Endothelial cell of umbilical vein (primary cell): ENCODE measurements at regions not wholly inside any gene's neighbourhood (a gene's known extent, or its start where the extent isn't known, plus 50 kb on each side); places are given as distances from the start of the nearest gene placed in this dataset.

Experiments
- BruUV-seq: library from RNA; stranded (reverse); fragments of 400-500 nt; replicated peaks from 2 replicates; lab custom pipeline; 2021; lab: Mats Ljungman, UMichigan
- CTCF ChIA-PET: fragments of 300-600, 350-600 bp; sonication (Branson Sonifier 250); formaldehyde crosslinking; loops from one replicate; lab custom pipeline; 2021; ENCODE audit warnings: antibody characterized with exemption, inconsistent platforms; lab: Charles Lee
- POLR2A ChIA-PET: fragments of 300-600, 350-600 bp; sonication (Branson Sonifier 250); formaldehyde crosslinking; loops from one replicate; lab custom pipeline; 2021; ENCODE audit warnings: antibody characterized with exemption, inconsistent platforms; lab: Charles Lee
- DNase-seq: peaks from one replicate; pipeline ENCODE4 v3.0.0-alpha.2; 2011; ENCODE audit warnings: low read depth, low spot score
- FAIRE-seq: peaks from 2 replicates; lab custom pipeline; 2011; peaks lifted over from hg19 to GRCh38; lab: Jason Lieb, UNC
- H2AFZ ChIP-seq: 2 replicates; pipeline ENCODE4 v1.6.0; 2012; ENCODE audit warnings: low read depth, low read length, control low read depth, inconsistent platforms
- H3K27ac ChIP-seq: 2 replicates; pipeline ENCODE4 v1.5.1; 2011; ENCODE audit warnings: low read depth, mild to moderate bottlenecking, control low read depth, low read length, moderate library complexity; ENCODE audit not compliant: insufficient read depth
- H3K27me3 ChIP-seq, 2 experiments: 2 replicates each; pipeline versions ENCODE4 v1.6.0 to v1.6.1; 2011; ENCODE audit warnings: low read length in 2 of 2, mixed read lengths in 1 of 2; ENCODE audit not compliant: control insufficient read depth in 2 of 2, insufficient read depth in 2 of 2
- H3K36me3 ChIP-seq, 2 experiments: 2 replicates in 1 of 2; 3 replicates in 1 of 2; pipeline ENCODE4 v1.5.1; 2011; ENCODE audit warnings: low read length in 2 of 2, mild to moderate bottlenecking in 1 of 2, moderate library complexity in 1 of 2; ENCODE audit not compliant: control insufficient read depth in 2 of 2, insufficient read depth in 2 of 2; ENCODE audit errors: extremely low read depth in 1 of 2
- H3K4me1 ChIP-seq: 3 replicates; pipeline ENCODE4 v1.5.1; 2011; ENCODE audit warnings: mild to moderate bottlenecking, low read length; ENCODE audit not compliant: control insufficient read depth, insufficient read depth; ENCODE audit errors: extremely low read depth
- H3K4me2 ChIP-seq: 2 replicates; pipeline ENCODE4 v1.6.1; 2011; ENCODE audit warnings: low read length, control low read depth, mixed read lengths; ENCODE audit not compliant: insufficient read depth
- H3K4me3 ChIP-seq, 3 experiments: fragments of 200-600 bp in 1 of 3; sonication (generic), shearing (Covaris generic) in 1 of 3; replicated peaks in 1 of 3; 2 replicates each; pipeline ENCODE4 v1.5.1; 2011 to 2016; ENCODE audit warnings: control low read depth in 3 of 3, low read length in 3 of 3, mild to moderate bottlenecking in 2 of 3, inconsistent platforms in 1 of 3, low read depth in 1 of 3, moderate library complexity in 1 of 3; ENCODE audit not compliant: insufficient read depth in 1 of 3
- H3K79me2 ChIP-seq: 2 replicates; pipeline ENCODE4 v1.6.0; 2012; ENCODE audit warnings: low read length, inconsistent platforms; ENCODE audit not compliant: control insufficient read depth, insufficient read depth
- H3K9ac ChIP-seq: replicated peaks from 2 replicates; pipeline ENCODE3; 2011; ENCODE audit warnings: low read length, control low read depth; ENCODE audit not compliant: insufficient read depth; ENCODE audit errors: extremely low read depth
- H3K9me1 ChIP-seq: replicated peaks from 3 replicates; pipeline ENCODE4 v1.6.0; 2011; ENCODE audit warnings: mild to moderate bottlenecking, low read length; ENCODE audit not compliant: control insufficient read depth, insufficient read depth; ENCODE audit errors: extremely low read depth
- H3K9me3 ChIP-seq: replicated peaks from 2 replicates; pipeline ENCODE4 v1.5.1; 2012; ENCODE audit warnings: low read length, inconsistent platforms; ENCODE audit not compliant: control insufficient read depth, insufficient read depth
- H4K20me1 ChIP-seq: replicated peaks from 2 replicates; pipeline ENCODE3; 2011; ENCODE audit warnings: mild to moderate bottlenecking, low read length; ENCODE audit not compliant: control insufficient read depth, insufficient read depth; ENCODE audit errors: extremely low read depth
- EZH2 ChIP-seq: IDR thresholded peaks from 2 replicates; pipeline ENCODE4 v1.6.1; 2012; ENCODE audit warnings: borderline replicate concordance, low read depth, mild to moderate bottlenecking, moderate library complexity, low read length, inconsistent platforms; ENCODE audit not compliant: severe bottlenecking
- FOS ChIP-seq: IDR thresholded peaks from 2 replicates; pipeline ENCODE4 v1.6.1; 2011; ENCODE audit warnings: mild to moderate bottlenecking, low read length, moderate library complexity, borderline replicate concordance; ENCODE audit not compliant: insufficient read depth
- GATA2 ChIP-seq: IDR thresholded peaks from 2 replicates; pipeline ENCODE4 v1.7.0; 2011; ENCODE audit warnings: low read depth, mild to moderate bottlenecking, moderate library complexity, mixed read lengths, low read length; ENCODE audit not compliant: insufficient read length, insufficient read depth
- JUN ChIP-seq: IDR thresholded peaks from 2 replicates; pipeline ENCODE4 v1.6.1; 2011; ENCODE audit warnings: borderline replicate concordance, low read depth; ENCODE audit not compliant: insufficient read length, insufficient read depth
- MYC ChIP-seq: IDR thresholded peaks from one replicate; pipeline ENCODE4 v1.6.1; 2011; ENCODE audit warnings: mild to moderate bottlenecking, low read depth, low read length
- POLR2A ChIP-seq: IDR thresholded peaks from 2 replicates; pipeline ENCODE4 v1.6.1; 2012; ENCODE audit warnings: low read depth, mild to moderate bottlenecking, control low read depth, low read length
- POLR2AphosphoS5 ChIP-seq: IDR thresholded peaks from 2 replicates; pipeline ENCODE4 v1.6.1; 2012; ENCODE audit warnings: low read depth, mild to moderate bottlenecking, control low read depth, low read length, moderate library complexity; ENCODE audit not compliant: insufficient read depth
- dilution Hi-C: fragments of 300-500 bp; cut with MboI; formaldehyde crosslinking; loops from one replicate; pipeline ENCODE4 v1.15.0; 2019; ENCODE audit warnings: low sequenced_read_pairs; ENCODE audit not compliant: extremely low pct_ligation_motif_present
- intact Hi-C: fragments of 100-400 bp; cut with micrococcal nuclease; formaldehyde crosslinking; loops from one replicate; pipeline ENCODE4 v1.10.0; 2022
- TF ChIP-seq, protein P1 (sequence below): IDR thresholded peaks from 2 replicates; pipeline ENCODE4 v1.6.1; 2011; ENCODE audit not compliant: insufficient read depth, insufficient read length
- TF ChIP-seq, protein P2 (sequence below), 2 donors: IDR thresholded peaks; 1 replicate in 1 of 2; 2 replicates in 1 of 2; pipeline ENCODE4 v1.5.1; 2011; ENCODE audit warnings: low read length in 2 of 2, mild to moderate bottlenecking in 2 of 2, moderate library complexity in 2 of 2, control low read depth in 1 of 2, inconsistent platforms in 1 of 2, low read depth in 1 of 2; ENCODE audit not compliant: insufficient read depth in 1 of 2; ENCODE audit errors: extremely low read depth in 1 of 2

DNA sequence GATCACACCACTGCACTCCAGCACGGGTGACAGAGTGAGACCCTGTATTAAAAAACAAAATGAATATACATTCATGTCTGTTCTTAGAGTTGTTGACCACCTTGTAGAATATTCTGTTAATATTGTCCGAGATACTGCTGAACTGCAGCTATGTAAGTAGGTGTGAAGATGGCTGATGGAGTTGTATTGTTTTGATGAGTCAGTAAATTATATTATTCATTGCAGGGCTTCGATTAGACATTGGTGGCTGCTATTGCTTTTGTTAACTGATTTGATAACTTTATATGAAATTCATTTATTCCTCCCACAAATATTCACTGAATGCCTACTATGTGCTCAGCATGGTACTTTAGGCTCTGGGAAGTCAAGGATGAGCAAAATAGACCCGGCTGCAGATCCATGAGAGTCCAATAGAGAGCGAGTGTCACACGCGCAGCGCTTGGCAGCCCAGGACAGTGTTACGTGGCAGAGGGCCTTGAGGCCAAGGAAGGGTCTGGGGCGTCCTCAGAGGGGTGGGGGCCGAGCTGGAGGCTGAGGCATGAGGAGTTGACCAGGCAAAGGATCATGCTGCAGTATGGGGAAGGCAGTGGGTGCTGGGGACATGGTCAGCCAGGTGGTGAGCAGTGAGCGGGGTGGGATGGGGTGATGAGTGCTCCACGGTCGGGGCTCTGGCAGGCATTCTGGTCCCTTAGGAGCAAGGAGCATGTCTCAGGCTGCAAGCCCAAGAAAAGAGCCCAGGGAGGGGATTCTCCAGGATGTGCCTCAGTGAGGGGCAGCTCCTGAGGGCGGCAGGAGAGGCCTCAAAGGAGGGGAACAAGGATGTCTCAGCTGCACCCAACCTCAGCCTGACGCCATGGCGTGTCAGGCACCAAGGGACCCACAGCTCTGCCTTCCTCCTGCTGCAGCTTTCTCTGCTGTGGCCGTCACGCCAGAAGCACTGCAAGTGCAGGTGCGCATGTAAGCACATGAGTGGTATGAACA, 243.5 kb downstream of the GADD45G start:
- H2AFZ ChIP-seq = no peak overlapping the region
- H4K20me1 ChIP-seq = no peaks in the 10 kb centered on the region
- no peaks in the 10 kb centered on the region for H3K9me1 ChIP-seq
- no peak overlapping the region for H3K27ac ChIP-seq
- H3K4me1 ChIP-seq = no peaks in the 10 kb centered on the region
- FAIRE-seq = no peak
- ChIA-PET POLR2A (no interaction called here), CTCF (no interaction called here)
- dilution Hi-C loops (no loop called here), intact Hi-C loops (no loop called here)
- H3K27me3 ChIP-seq = no peaks in the 10 kb centered on the region
- H3K4me2 ChIP-seq = no peak overlapping the region
- H3K9ac ChIP-seq = no peak overlapping the region
- H3K9me3 ChIP-seq = no peaks in the 10 kb centered on the region
- H3K79me2 ChIP-seq = no peaks in the 10 kb centered on the region
- DNase-seq = no peak
- TF ChIP-seq POLR2A = no peak
- TF ChIP-seq, protein P1, sequence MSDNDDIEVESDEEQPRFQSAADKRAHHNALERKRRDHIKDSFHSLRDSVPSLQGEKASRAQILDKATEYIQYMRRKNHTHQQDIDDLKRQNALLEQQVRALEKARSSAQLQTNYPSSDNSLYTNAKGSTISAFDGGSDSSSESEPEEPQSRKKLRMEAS = no peak
- TF ChIP-seq JUN = no peak
- TF ChIP-seq, protein P2, sequence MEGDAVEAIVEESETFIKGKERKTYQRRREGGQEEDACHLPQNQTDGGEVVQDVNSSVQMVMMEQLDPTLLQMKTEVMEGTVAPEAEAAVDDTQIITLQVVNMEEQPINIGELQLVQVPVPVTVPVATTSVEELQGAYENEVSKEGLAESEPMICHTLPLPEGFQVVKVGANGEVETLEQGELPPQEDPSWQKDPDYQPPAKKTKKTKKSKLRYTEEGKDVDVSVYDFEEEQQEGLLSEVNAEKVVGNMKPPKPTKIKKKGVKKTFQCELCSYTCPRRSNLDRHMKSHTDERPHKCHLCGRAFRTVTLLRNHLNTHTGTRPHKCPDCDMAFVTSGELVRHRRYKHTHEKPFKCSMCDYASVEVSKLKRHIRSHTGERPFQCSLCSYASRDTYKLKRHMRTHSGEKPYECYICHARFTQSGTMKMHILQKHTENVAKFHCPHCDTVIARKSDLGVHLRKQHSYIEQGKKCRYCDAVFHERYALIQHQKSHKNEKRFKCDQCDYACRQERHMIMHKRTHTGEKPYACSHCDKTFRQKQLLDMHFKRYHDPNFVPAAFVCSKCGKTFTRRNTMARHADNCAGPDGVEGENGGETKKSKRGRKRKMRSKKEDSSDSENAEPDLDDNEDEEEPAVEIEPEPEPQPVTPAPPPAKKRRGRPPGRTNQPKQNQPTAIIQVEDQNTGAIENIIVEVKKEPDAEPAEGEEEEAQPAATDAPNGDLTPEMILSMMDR (IDR thresholded peaks at IDR 0.05; ENCODE audit: extremely low read depth in 1 of 2, insufficient read depth in 1 of 2, low read depth in 1 of 2, low read length in 2 of 2) = no peak
- no peak for TF ChIP-seq MYC
- TF ChIP-seq FOS = no peak
- no peak for TF ChIP-seq EZH2
- TF ChIP-seq POLR2AphosphoS5 = no peak
- no peak for TF ChIP-seq GATA2
- no peak overlapping the region for H3K4me3 ChIP-seq
- no TSS peak for BruUV-seq
- H3K36me3 ChIP-seq = no peaks in the 10 kb centered on the region
